ENCODE measurements at regions not wholly inside any gene's neighbourhood (a gene's known extent, or its start where the extent isn't known, plus 50 kb on each side); places are given as distances from the start of the nearest gene placed in this dataset.

GRCh38 chr6:134714113-134714512 is 235.8 kb downstream of the ALDH8A1 start:
- no peaks in the 10 kb centered on the region for H3K27me3 ChIP-seq
- intact Hi-C loops (cut with DNase I; ENCODE audit: low total_unique reads) = no loop called here
- TF ChIP-seq POLR2A (IDR thresholded peaks at IDR 0.05) (no peak), CTCF (IDR thresholded peaks at IDR 0.05) (no peak)
- H3K4me3 ChIP-seq = no peak overlapping the region
- no peaks in the 10 kb centered on the region for H3K36me3 ChIP-seq
- no peak overlapping the region for H3K27ac ChIP-seq
- no peaks in the 10 kb centered on the region for H3K4me1 ChIP-seq
- no peaks in the 10 kb centered on the region for H3K9me3 ChIP-seq
- no peak for DNase-seq

- H3K9me3 ChIP-seq = no peaks in the 10 kb centered on the region
- H3K36me3 ChIP-seq = no peaks in the 10 kb centered on the region
- H3K27me3 ChIP-seq = no peaks in the 10 kb centered on the region
- no peaks in the 10 kb centered on the region for H3K4me1 ChIP-seq
- no peak overlapping the region for H3K4me3 ChIP-seq
- DNase-seq = no peak
- TF ChIP-seq CTCF (IDR thresholded peaks at IDR 0.05) = no peak
- TF ChIP-seq POLR2A (IDR thresholded peaks at IDR 0.05) = no peak
- H3K27ac ChIP-seq = no peak overlapping the region
- intact Hi-C loops (cut with DNase I; ENCODE audit: low total_unique reads) = no loop called here
Measured at GRCh38 chr6:134712311-134712710, 237.6 kb downstream of the ALDH8A1 start.

GRCh38 chr6:134708079-134708478 is 241.8 kb downstream of the ALDH8A1 start:
- DNase-seq = no peak
- Histone ChIP-seq H3K4me3 (no peak overlapping the region), H3K27me3 (no peaks in the 10 kb centered on the region), H3K27ac (no peak overlapping the region), H3K36me3 (no peaks in the 10 kb centered on the region), H3K9me3 (no peaks in the 10 kb centered on the region), H3K4me1 (no peaks in the 10 kb centered on the region)
- intact Hi-C loops (cut with DNase I; ENCODE audit: low total_unique reads) = no loop called here
- no peak for TF ChIP-seq POLR2A (IDR thresholded peaks at IDR 0.05)
- TF ChIP-seq CTCF (IDR thresholded peaks at IDR 0.05) = no peak

- intact Hi-C loops (cut with DNase I; ENCODE audit: low total_unique reads) = no loop called here
- DNase-seq = no peak
- Histone ChIP-seq H3K4me3 (no peak overlapping the region), H3K27ac (no peak overlapping the region), H3K27me3 (no peaks in the 10 kb centered on the region), H3K36me3 (no peaks in the 10 kb centered on the region), H3K4me1 (no peaks in the 10 kb centered on the region), H3K9me3 (no peaks in the 10 kb centered on the region)
- no peak for TF ChIP-seq POLR2A (IDR thresholded peaks at IDR 0.05)
- TF ChIP-seq CTCF (IDR thresholded peaks at IDR 0.05) = no peak
Measured at GRCh38 chr6:134707342-134708031, 242.4 kb downstream of the ALDH8A1 start.

- Histone ChIP-seq H3K27me3 (no peaks in the 10 kb centered on the region), H3K9me3 (no peaks in the 10 kb centered on the region), H3K4me3 (no peak overlapping the region), H3K27ac (no peak overlapping the region), H3K4me1 (no peaks in the 10 kb centered on the region), H3K36me3 (no peaks in the 10 kb centered on the region)
- TF ChIP-seq POLR2A (IDR thresholded peaks at IDR 0.05) = no peak
- no peak for TF ChIP-seq CTCF (IDR thresholded peaks at IDR 0.05)
- no peak for DNase-seq
- intact Hi-C loops (cut with DNase I; ENCODE audit: low total_unique reads) = no loop called here
Measured at GRCh38 chr6:134706806-134707205, 243.1 kb downstream of the ALDH8A1 start.

All from uterus (tissue), 3 donors.